ENCODE measurements at regions not wholly inside any gene's neighbourhood (a gene's known extent, or its start where the extent isn't known, plus 50 kb on each side); places are given as distances from the start of the nearest gene placed in this dataset.

DNA sequence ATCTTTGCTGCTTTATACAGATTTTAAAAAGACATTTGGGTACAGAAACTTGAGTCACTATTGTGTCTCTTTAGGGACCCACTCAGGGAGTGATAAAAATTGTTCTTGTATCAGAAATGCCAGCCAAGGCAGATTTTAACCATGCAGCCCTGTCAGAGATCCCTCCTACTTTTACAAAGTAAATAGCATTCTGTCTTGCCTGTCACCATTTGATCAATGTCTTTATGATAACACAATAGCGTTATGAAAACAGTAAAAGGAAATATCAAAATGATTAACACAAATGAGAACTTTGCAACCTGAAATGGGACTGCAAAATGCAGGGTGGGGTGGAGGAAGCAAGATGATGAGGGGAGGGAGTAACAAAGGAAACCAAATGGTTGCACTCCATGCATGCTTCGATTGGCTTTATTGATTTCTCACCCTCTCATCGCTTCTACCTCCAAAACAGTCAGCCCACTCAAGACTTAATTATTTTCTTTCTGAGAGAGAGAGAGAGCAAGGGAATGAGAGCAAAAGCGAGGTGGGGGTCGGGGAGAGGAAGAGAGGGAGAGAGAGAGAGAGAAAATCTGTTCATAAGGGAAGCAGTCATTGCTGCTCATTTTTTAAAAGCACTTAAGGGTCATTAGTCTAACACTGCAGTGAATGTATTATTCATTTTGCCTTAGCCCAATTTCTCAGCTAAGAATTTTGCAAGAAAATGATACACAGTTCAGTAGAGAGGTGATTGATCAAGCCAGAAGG is 576.5 kb downstream of the CSNK1G3 start:
- no peaks in the 10 kb centered on the region for H3K4me1 ChIP-seq (ENCODE audit: control insufficient read depth in 1 of 2, insufficient read depth in 2 of 2, low read depth in 1 of 2, low read length in 1 of 2)
- CTCF ChIA-PET, result interaction anchor here (0.5 kb wide), 1 partner anchor 390 kb away, joined by 3 read pairs; no protein-coding TSS in a partner anchor
- H3F3A ChIP-seq (replicated peaks; ENCODE audit: insufficient read depth), result no peaks in the 10 kb centered on the region
- DNase-seq, result no peak
- WGBS (ENCODE audit: low lambda C conversion rate), result 61% methylated on average over 5 of the region's 5 CpGs
- no peak overlapping the region for H3K9ac ChIP-seq
- H3K27ac ChIP-seq (ENCODE audit: low read depth in 2 of 2, low read length in 1 of 2), result no peak overlapping the region
- POLR2A ChIA-PET, result no interaction called here
- no peaks in the 10 kb centered on the region for H3K79me2 ChIP-seq (ENCODE audit: insufficient read depth)
- no peak overlapping the region for H3K4me2 ChIP-seq
- H3K9me3 ChIP-seq, result no peaks in the 10 kb centered on the region
- H3K27me3 ChIP-seq (ENCODE audit: insufficient read depth), result no peaks in the 10 kb centered on the region
- H3K9me2 ChIP-seq, result no peaks in the 10 kb centered on the region
- H4K20me1 ChIP-seq (ENCODE audit: insufficient read depth), result no peaks in the 10 kb centered on the region
- TF ChIP-seq MEF2A (IDR thresholded peaks at IDR 0.05; ENCODE audit: borderline replicate concordance, low read depth), result no peak
- TF ChIP-seq, protein P1, sequence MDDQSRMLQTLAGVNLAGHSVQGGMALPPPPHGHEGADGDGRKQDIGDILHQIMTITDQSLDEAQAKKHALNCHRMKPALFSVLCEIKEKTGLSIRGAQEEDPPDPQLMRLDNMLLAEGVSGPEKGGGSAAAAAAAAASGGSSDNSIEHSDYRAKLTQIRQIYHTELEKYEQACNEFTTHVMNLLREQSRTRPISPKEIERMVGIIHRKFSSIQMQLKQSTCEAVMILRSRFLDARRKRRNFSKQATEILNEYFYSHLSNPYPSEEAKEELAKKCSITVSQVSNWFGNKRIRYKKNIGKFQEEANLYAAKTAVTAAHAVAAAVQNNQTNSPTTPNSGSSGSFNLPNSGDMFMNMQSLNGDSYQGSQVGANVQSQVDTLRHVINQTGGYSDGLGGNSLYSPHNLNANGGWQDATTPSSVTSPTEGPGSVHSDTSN (IDR thresholded peaks at IDR 0.05), result no peak
- no peak for TF ChIP-seq TCF12 (IDR thresholded peaks at IDR 0.05)
- TF ChIP-seq EZH2phosphoT487 (IDR thresholded peaks at IDR 0.05; ENCODE audit: borderline replicate concordance, low read depth), result no peak
- TF ChIP-seq, protein P2, sequence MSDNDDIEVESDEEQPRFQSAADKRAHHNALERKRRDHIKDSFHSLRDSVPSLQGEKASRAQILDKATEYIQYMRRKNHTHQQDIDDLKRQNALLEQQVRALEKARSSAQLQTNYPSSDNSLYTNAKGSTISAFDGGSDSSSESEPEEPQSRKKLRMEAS (IDR thresholded peaks at IDR 0.05; ENCODE audit: low read depth), result no peak
- no peak for TF ChIP-seq SMC3 (IDR thresholded peaks at IDR 0.05; ENCODE audit: low read depth, low read length)
- TF ChIP-seq JUND (IDR thresholded peaks at IDR 0.05), result no peak
- TF ChIP-seq, protein P3, sequence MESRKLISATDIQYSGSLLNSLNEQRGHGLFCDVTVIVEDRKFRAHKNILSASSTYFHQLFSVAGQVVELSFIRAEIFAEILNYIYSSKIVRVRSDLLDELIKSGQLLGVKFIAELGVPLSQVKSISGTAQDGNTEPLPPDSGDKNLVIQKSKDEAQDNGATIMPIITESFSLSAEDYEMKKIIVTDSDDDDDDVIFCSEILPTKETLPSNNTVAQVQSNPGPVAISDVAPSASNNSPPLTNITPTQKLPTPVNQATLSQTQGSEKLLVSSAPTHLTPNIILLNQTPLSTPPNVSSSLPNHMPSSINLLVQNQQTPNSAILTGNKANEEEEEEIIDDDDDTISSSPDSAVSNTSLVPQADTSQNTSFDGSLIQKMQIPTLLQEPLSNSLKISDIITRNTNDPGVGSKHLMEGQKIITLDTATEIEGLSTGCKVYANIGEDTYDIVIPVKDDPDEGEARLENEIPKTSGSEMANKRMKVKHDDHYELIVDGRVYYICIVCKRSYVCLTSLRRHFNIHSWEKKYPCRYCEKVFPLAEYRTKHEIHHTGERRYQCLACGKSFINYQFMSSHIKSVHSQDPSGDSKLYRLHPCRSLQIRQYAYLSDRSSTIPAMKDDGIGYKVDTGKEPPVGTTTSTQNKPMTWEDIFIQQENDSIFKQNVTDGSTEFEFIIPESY (IDR thresholded peaks at IDR 0.05; ENCODE audit: borderline replicate concordance, low read depth), result no peak
- TF ChIP-seq FOSL2 (IDR thresholded peaks at IDR 0.05; ENCODE audit: borderline replicate concordance, low read depth), result no peak
- no peak for TF ChIP-seq TAF1 (IDR thresholded peaks at IDR 0.05; ENCODE audit: borderline replicate concordance, low read depth, low read length)
- TF ChIP-seq RFX5 (IDR thresholded peaks at IDR 0.05; ENCODE audit: low read length), result no peak
- no peak for TF ChIP-seq RCOR1 (IDR thresholded peaks at IDR 0.05; ENCODE audit: low read length)
- TF ChIP-seq, protein P4, sequence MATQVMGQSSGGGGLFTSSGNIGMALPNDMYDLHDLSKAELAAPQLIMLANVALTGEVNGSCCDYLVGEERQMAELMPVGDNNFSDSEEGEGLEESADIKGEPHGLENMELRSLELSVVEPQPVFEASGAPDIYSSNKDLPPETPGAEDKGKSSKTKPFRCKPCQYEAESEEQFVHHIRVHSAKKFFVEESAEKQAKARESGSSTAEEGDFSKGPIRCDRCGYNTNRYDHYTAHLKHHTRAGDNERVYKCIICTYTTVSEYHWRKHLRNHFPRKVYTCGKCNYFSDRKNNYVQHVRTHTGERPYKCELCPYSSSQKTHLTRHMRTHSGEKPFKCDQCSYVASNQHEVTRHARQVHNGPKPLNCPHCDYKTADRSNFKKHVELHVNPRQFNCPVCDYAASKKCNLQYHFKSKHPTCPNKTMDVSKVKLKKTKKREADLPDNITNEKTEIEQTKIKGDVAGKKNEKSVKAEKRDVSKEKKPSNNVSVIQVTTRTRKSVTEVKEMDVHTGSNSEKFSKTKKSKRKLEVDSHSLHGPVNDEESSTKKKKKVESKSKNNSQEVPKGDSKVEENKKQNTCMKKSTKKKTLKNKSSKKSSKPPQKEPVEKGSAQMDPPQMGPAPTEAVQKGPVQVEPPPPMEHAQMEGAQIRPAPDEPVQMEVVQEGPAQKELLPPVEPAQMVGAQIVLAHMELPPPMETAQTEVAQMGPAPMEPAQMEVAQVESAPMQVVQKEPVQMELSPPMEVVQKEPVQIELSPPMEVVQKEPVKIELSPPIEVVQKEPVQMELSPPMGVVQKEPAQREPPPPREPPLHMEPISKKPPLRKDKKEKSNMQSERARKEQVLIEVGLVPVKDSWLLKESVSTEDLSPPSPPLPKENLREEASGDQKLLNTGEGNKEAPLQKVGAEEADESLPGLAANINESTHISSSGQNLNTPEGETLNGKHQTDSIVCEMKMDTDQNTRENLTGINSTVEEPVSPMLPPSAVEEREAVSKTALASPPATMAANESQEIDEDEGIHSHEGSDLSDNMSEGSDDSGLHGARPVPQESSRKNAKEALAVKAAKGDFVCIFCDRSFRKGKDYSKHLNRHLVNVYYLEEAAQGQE (IDR thresholded peaks at IDR 0.05; ENCODE audit: low read depth, low read length), result no peak
- no peak for TF ChIP-seq TEAD4 (IDR thresholded peaks at IDR 0.05; ENCODE audit: borderline replicate concordance, insufficient read depth)
- TF ChIP-seq FOXM1 (IDR thresholded peaks at IDR 0.05; ENCODE audit: low read depth), result no peak
- no peak for TF ChIP-seq RAD21 (IDR thresholded peaks at IDR 0.05; ENCODE audit: low read length)
- TF ChIP-seq MXI1 (IDR thresholded peaks at IDR 0.05; ENCODE audit: low read depth, low read length), result no peak
- TF ChIP-seq FOXJ3 (CRISPR knock-in tag; IDR thresholded peaks at IDR 0.05), result no peak
- no peak for TF ChIP-seq POLR2AphosphoS5 (IDR thresholded peaks at IDR 0.05; ENCODE audit: low read depth, low read length)
- no peak for TF ChIP-seq ELF1 (IDR thresholded peaks at IDR 0.05)
- H2AFZ ChIP-seq (ENCODE audit: low read depth), result no peak overlapping the region
- no peaks in the 10 kb centered on the region for H3K36me3 ChIP-seq (replicated peaks in 1 of 2; ENCODE audit: control insufficient read depth in 1 of 2, insufficient read depth in 2 of 2, low read length in 1 of 2)
- H3K4me3 ChIP-seq (ENCODE audit: low read depth in 2 of 2, low read length in 1 of 2), result no peak overlapping the region

Measured in SK-N-SH (cell line).